Activated CD4-positive, alpha-beta T cell treated with anti-CD3 and anti-CD28 coated beads, Interleukin-2, amount 50 U/mL, for 24 hours (primary cell): ENCODE measurements at regions not wholly inside any gene's neighbourhood (a gene's known extent, or its start where the extent isn't known, plus 50 kb on each side); places are given as distances from the start of the nearest gene placed in this dataset.
"Not testable (repeated sequence)": the region's sequence is repeated elsewhere in the genome, so short reads cannot be mapped to it uniquely, and the experiment has no call there.

Experiments used
- DNase-seq, 2 donors: peaks; one replicate each; pipeline ENCODE4 v3.0.0-alpha.2; 2020; ENCODE audit warnings: low read depth in 1 of 2, low spot score in 1 of 2

GRCh38 chr19:28313633-28314032 is 899.3 kb downstream of the UQCRFS1 start:
- DNase-seq: no peak

- DNase-seq: no peak
Measured at GRCh38 chr19:28312269-28312668, 900.7 kb downstream of the UQCRFS1 start.

DNA sequence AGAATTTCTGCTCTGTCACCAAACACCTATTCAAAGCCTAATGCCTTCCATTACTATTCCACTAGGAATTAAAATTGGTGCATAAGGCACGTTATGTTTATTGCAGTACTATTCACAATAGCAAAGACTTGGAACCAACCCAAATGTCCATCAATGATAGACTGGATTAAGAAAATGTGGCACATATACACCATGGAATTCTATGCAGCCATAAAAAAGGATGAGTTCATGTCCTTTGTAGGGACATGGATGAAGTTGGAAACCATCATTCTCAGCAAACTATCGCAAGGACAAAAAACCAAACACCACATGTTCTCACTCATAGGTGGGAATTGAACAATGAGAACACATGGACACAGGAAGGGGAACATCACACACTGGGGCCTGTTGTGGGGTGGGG is 902.1 kb downstream of the UQCRFS1 start:
- not testable (repeated sequence) for DNase-seq

DNA sequence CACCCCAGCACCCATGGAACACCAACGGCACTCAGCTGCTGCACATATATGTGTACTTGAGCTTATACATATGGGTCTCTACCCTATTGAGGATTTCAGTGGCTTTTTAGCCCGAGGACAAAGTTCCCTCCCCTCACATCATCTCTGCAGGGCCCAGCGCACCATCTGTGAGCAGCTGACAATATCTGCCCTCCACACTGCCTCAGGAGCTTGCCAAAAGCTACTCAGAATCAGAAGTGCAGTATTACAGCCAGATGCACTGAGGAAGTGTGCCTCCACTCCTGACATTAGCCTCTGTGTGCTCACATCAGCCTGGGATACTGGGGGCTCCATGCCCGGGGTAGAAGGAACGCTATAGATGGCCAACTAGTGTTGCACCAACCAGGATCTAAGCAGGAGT is 903.9 kb downstream of the UQCRFS1 start:
- no peak for DNase-seq

DNA sequence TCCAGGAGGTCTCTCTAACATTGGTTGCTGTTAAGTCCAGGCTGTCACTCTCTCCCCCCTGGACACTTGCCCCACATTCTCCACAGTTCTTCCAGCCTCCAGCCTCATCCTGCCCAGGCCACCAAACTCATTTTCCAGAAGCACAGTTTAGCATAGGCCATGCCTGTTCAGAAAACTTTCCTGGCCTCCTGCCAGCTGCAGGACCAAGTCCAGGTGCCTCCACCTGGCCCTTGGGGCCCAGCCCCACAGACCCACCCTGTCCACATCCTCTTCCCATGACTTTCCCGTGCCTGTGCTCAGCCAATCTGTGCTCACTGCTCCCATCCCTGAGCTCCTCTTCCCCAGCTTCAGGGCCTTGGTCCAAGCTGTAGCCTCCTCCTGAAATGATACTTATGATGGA is 905.0 kb downstream of the UQCRFS1 start:
- DNase-seq: no peak

- no peak for DNase-seq
Measured at GRCh38 chr19:28307487-28307886, 905.5 kb downstream of the UQCRFS1 start.

GRCh38 chr19:28305513-28305912 is 907.4 kb downstream of the UQCRFS1 start:
- DNase-seq: no peak

- no peak for DNase-seq
Measured at GRCh38 chr19:28303502-28303901, 909.4 kb downstream of the UQCRFS1 start.

DNA sequence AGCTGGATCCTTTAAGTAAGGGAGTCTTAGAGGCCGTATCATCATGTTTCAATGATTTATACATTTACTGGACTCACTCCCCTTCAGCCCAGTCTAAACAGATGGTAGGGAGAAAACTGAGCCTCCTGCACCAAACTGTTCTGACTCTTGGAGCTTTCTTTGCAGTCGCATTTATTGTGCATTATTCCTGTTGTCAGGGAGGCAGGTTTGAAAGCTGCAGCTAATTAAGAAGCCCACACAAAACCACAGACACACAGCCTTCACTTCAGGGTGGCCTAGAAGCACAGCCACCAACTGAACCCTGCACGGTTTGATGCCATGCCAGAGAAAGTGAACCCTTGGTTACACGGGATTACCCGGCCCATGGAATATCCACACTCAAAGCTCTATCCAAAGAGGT is 911.0 kb downstream of the UQCRFS1 start:
- DNase-seq: no peak

DNA sequence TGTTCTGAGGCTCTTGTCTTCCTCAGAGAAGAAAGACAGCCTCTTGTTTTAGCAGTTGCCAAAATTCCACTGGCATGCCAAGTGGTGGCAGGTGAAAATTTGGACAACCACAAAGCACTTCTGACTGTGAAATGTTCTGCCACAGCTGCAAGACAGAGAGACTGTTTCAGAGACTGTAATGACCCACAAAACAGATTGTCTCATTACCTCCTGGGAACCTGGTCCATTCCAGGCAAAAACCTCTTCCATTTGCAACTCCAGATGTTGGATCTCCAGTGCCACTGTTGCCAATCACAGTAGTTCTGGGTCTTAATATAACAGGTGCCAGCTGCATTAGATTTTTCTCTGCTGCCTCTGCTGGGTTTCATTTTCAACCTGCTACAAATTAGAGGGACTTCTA is 911.5 kb downstream of the UQCRFS1 start:
- no peak for DNase-seq

DNA sequence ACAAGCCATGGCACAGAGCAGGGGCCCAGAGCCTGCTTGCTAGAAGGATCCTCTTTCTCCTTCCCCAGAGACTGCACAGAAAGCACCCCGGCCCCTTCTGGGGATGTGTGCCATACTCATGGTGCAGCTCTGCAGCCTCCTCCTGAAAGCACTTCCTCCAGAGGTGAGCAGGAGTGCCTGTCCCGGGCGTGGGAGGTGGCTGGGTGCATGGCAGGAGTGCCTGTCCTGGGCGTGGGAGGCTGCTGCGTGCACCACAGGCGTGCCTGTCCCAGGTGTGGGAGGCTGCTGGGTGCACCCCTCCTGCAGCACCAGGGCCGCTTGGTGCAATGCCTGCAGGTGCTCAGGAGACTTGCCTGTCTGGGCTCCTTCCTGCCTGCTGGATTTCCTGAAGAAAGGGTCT is 913.3 kb downstream of the UQCRFS1 start:
- DNase-seq: no peak

GRCh38 chr19:28297586-28298157 is 915.3 kb downstream of the UQCRFS1 start:
- no peak for DNase-seq

- no peak for DNase-seq
Measured at GRCh38 chr19:28297036-28297435, 915.9 kb downstream of the UQCRFS1 start.

DNA sequence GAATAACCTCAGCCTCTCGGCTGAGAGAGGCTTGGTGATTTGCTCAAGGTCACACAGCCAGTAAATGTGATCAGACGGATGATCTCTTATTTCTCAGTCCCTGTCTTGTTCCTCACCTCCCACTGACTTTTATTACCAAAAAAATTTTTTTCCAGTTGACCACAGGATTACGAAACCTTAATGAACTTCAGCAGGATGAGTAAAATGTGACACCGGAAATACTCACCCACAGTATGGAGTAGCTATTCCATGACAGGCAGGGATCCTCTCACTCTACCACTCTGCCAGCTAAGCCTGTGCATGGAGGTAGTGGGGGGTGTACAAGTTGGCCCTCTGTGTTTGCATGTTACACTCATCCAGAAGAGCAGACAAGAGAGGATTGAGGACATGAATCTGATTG is 916.4 kb downstream of the UQCRFS1 start:
- no peak for DNase-seq

GRCh38 chr19:28294975-28295374 is 918.0 kb downstream of the UQCRFS1 start:
- not testable (repeated sequence) for DNase-seq

DNA sequence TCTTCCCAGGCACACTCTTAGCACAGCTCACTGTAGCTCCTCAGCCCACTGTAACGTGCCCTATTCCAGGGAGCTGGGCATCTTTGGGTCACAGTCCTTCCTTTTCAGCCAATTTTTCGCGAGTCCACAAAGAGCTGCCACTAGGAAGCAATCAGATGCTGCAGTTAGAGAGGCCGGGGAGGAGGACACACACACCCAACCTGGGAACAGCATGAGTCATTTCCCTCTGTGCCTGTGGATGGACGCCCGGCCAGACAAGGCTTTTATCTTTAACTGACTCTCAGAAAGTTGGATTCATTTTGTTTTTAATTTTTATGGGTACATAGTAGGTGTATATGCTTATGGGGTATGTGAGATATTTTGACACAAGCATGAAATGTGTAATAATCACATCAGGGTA is 918.6 kb downstream of the UQCRFS1 start:
- DNase-seq: no peak

DNA sequence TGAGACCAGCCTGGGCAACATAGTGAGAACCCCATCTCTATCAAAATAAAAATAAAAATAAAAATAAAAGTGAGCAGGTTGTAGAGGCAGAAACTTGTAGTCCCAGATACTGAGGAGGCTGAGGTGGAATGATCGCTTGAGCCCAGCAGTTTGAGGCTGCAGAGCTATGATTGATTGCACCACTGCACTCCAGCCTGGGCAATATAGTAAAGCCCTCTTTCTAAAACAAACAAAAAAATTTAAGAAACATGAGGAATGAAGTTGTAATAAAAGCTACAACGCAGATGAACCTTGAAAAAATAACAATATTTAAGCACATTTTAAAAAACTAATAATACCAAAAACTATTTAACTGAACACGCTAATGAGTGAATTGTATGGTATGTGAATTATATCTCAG is 919.3 kb downstream of the UQCRFS1 start:
- DNase-seq: no peak

- no peak for DNase-seq
Measured at GRCh38 chr19:28292822-28293500, 920.0 kb downstream of the UQCRFS1 start.

GRCh38 chr19:28291874-28292273 is 921.1 kb downstream of the UQCRFS1 start:
- no peak for DNase-seq

DNA sequence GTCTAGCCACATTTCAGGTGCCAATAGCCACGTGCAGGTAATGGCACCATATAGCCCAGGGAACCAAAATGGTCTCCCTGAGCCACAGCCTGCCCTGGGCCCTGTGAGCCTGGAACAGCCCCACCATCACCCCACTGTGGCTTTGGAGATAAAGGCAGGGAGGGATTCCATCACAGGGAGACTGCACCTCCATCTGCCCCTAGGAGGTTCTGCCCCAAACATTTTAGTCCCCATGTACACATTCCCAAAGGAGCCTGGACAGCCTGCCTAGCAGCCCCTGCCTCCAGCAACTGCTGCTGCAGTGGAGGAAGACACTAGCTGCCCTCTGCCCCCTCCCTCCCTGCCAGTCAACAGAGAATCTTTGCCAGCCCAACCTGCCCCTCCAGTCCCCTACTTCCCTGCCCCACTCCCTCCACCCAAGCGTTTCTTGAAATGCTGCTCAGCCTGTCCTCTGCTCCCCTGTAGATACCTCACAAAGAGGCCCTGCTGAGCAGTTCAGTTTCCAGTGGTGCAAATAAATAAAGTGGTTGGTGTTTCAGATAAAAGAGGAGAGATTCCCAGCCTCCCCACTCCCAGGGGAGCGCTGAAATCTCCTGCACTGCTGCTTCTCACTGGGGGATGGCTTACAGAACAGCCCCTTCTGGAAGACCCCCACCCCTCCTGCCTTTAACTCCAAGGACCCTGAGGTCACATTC is 921.8 kb downstream of the UQCRFS1 start:
- DNase-seq: no peak

DNA sequence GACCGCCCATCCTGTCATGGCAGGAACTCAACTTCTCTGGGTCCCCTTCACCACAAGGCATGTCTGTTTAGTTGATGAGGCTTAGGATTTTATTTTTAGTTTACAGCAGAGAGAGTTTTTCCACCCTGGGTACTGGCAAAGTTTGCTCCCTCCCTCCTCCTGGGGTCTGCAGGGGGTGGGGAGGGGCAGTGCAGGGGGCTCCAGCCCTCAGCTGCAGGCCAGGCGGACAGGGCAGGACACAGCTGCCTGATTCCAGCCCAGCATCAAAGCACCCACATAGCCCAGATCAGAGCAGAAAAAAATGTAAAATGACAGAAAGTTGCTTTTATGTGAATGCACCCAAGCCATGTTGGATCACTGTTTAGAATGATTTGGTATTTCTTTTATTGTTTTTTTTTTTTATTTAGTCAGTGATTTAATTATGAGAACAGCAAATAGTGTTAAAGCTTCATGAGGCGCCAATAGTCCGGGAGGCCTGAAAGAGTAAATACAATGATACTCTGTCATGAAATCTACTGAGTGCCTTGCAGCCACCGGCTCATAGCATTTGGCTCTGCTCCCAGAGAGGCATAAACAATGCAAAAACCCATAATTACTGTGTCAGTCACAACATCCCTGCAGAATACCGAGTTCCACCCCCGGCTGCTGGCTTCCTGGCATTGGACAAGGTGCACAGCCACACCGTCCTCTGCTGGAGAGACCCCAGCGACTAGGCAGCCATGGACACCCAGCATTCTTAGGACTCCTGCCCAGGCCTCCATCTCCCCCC is 923.5 kb downstream of the UQCRFS1 start:
- DNase-seq: no peak
